Astrocyte of the cerebellum (primary cell): ENCODE measurements at regions not wholly inside any gene's neighbourhood (a gene's known extent, or its start where the extent isn't known, plus 50 kb on each side); places are given as distances from the start of the nearest gene placed in this dataset.

Experiments used
- DNase-seq: peaks from one replicate; pipeline ENCODE4 v3.0.0-alpha.2; 2011; ENCODE audit warnings: low read depth
- H3K4me3 ChIP-seq: 2 replicates; pipeline ENCODE4 v1.5.1; 2011; ENCODE audit warnings: mild to moderate bottlenecking, low read depth, low read length, moderate library complexity
- CTCF ChIP-seq: IDR thresholded peaks from 2 replicates; pipeline ENCODE4 v1.5.1; 2012; ENCODE audit warnings: low read length, low read depth, moderate library complexity, mild to moderate bottlenecking; ENCODE audit errors: missing control alignments
- in situ Hi-C: cut with HindIII; loops from 2 replicates; pipeline ENCODE4 v1.10.0; 2017; ENCODE audit warnings: low sequenced_read_pairs

- H3K4me3 ChIP-seq, result no peak overlapping the region
- DNase-seq, result no peak
- TF ChIP-seq CTCF, result no peak
- in situ Hi-C loops, result no loop called here
Observed at GRCh38 chr2:62440281-62440946, 65.6 kb downstream of the TMEM17 start.

GRCh38 chr2:62439425-62439824 is 66.6 kb downstream of the TMEM17 start:
- H3K4me3 ChIP-seq, result no peak overlapping the region
- DNase-seq, result no peak
- in situ Hi-C loops, result no loop called here
- TF ChIP-seq CTCF, result no peak

- H3K4me3 ChIP-seq, result no peak overlapping the region
- no peak for DNase-seq
- in situ Hi-C loops, result no loop called here
- no peak for TF ChIP-seq CTCF
Observed at GRCh38 chr2:62437785-62438184, 68.2 kb downstream of the TMEM17 start.

- H3K4me3 ChIP-seq, result no peak overlapping the region
- in situ Hi-C loops, result no loop called here
Observed at GRCh38 chr2:62435720-62436119, 70.3 kb downstream of the TMEM17 start.

GRCh38 chr2:62432407-62432806 is 73.6 kb downstream of the TMEM17 start:
- H3K4me3 ChIP-seq, result no peak overlapping the region
- in situ Hi-C loops, result loop anchor here (5.0 kb wide), 2 partner anchors 55 to 345 kb away; no protein-coding TSS in a partner anchor
- no peak for DNase-seq
- TF ChIP-seq CTCF, result no peak

More at GRCh38 chr2:62435720-62436119, 70.3 kb downstream of the TMEM17 start:
- TF ChIP-seq CTCF, result no peak
- DNase-seq, result no peak

GRCh38 chr2:62431512-62431911 is 74.5 kb downstream of the TMEM17 start:
- DNase-seq, result no peak
- in situ Hi-C loops, result loop anchor here (5.0 kb wide), 2 partner anchors 54 to 346 kb away; no protein-coding TSS in a partner anchor
- TF ChIP-seq CTCF, result no peak
- no peak overlapping the region for H3K4me3 ChIP-seq
